H9 (cell line): ENCODE measurements at regions not wholly inside any gene's neighbourhood (a gene's known extent, or its start where the extent isn't known, plus 50 kb on each side); places are given as distances from the start of the nearest gene placed in this dataset.

ENCODE experiments used
- DNase-seq: peaks from one replicate; pipeline ENCODE4 v3.0.0-alpha.2; 2017
- H2AFZ ChIP-seq: one replicate; pipeline ENCODE4 v1.6.1; 2013; ENCODE audit warnings: mild to moderate bottlenecking, low read length, control low read depth, moderate library complexity
- H2AK5ac ChIP-seq: 2 replicates; pipeline ENCODE4 v1.6.1; 2013; ENCODE audit warnings: low read length, control low read depth, mixed read lengths; ENCODE audit not compliant: insufficient read length
- H2BK120ac ChIP-seq: one replicate; pipeline ENCODE4 v1.6.1; 2013; ENCODE audit warnings: low read depth, mild to moderate bottlenecking, low read length, control low read depth, inconsistent platforms; ENCODE audit not compliant: poor library complexity, severe bottlenecking
- H2BK12ac ChIP-seq: 2 replicates; pipeline ENCODE4 v1.6.1; 2013; ENCODE audit warnings: low read length, control low read depth, mixed read lengths, low read depth; ENCODE audit not compliant: insufficient read length
- H2BK15ac ChIP-seq: 2 replicates; pipeline ENCODE4 v1.6.1; 2013; ENCODE audit warnings: low read depth, low read length, control low read depth
- H2BK20ac ChIP-seq: one replicate; pipeline ENCODE4 v1.6.1; 2013; ENCODE audit warnings: low read depth, mild to moderate bottlenecking, low read length, control low read depth, inconsistent platforms; ENCODE audit not compliant: poor library complexity, severe bottlenecking
- H2BK5ac ChIP-seq: 2 replicates; pipeline ENCODE4 v1.6.1; 2013; ENCODE audit warnings: low read length, control low read depth, mixed read lengths; ENCODE audit not compliant: insufficient read length
- H3K14ac ChIP-seq: 2 replicates; pipeline ENCODE4 v1.6.1; 2013; ENCODE audit warnings: low read length, control low read depth; ENCODE audit not compliant: insufficient read depth
- H3K18ac ChIP-seq: 2 replicates; pipeline ENCODE4 v1.6.1; 2013; ENCODE audit warnings: low read depth, mild to moderate bottlenecking, mixed read lengths, low read length, control low read depth; ENCODE audit not compliant: insufficient read length
- H3K23ac ChIP-seq: 2 replicates; pipeline ENCODE4 v1.6.1; 2013; ENCODE audit warnings: low read length, control low read depth, mixed read lengths, low read depth; ENCODE audit not compliant: insufficient read length
- H3K23me2 ChIP-seq: 2 replicates; pipeline ENCODE4 v1.6.1; 2013; ENCODE audit warnings: low read depth, mild to moderate bottlenecking, mixed read lengths, low read length, control low read depth; ENCODE audit not compliant: insufficient read length, poor library complexity, severe bottlenecking
- H3K27ac ChIP-seq: 2 replicates; pipeline ENCODE4 v1.5.1; 2013; ENCODE audit warnings: low read length, control low read depth, mixed read lengths, low read depth; ENCODE audit not compliant: insufficient read length
- H3K27me3 ChIP-seq: 2 replicates; pipeline ENCODE4 v1.6.1; 2013; ENCODE audit warnings: low read length, control low read depth, inconsistent platforms; ENCODE audit not compliant: insufficient read depth
- H3K4ac ChIP-seq: 2 replicates; pipeline ENCODE4 v1.6.1; 2013; ENCODE audit warnings: low read depth, mild to moderate bottlenecking, control low read depth, inconsistent platforms, low read length, moderate library complexity
- H3K4me1 ChIP-seq: 2 replicates; pipeline ENCODE4 v1.6.1; 2013; ENCODE audit warnings: low read length, control low read depth, inconsistent platforms; ENCODE audit not compliant: insufficient read depth
- H3K4me2 ChIP-seq: 2 replicates; pipeline ENCODE4 v1.6.1; 2013; ENCODE audit warnings: low read length, control low read depth, mixed read lengths; ENCODE audit not compliant: insufficient read length, insufficient read depth
- H3K56ac ChIP-seq: 2 replicates; pipeline ENCODE4 v1.6.1; 2013; ENCODE audit warnings: low read depth, mild to moderate bottlenecking, mixed read lengths, low read length, control low read depth; ENCODE audit not compliant: insufficient read length
- H3K79me1 ChIP-seq: 2 replicates; pipeline ENCODE4 v1.6.1; 2013; ENCODE audit warnings: low read depth, mild to moderate bottlenecking, moderate library complexity, low read length, control low read depth, inconsistent platforms; ENCODE audit not compliant: insufficient read depth, poor library complexity, severe bottlenecking
- H3K79me2 ChIP-seq: 2 replicates; pipeline ENCODE4 v1.6.1; 2013; ENCODE audit warnings: low read length, control low read depth, inconsistent platforms; ENCODE audit not compliant: insufficient read depth
- H3K9ac ChIP-seq: 2 replicates; pipeline ENCODE4 v1.6.1; 2013; ENCODE audit warnings: low read length, control low read depth, mixed read lengths; ENCODE audit not compliant: insufficient read length; ENCODE audit errors: extremely low read depth
- H3K9me3 ChIP-seq: one replicate; pipeline ENCODE4 v1.6.1; 2013; ENCODE audit warnings: low read depth, low read length, inconsistent platforms; ENCODE audit not compliant: control insufficient read depth
- H3T11ph ChIP-seq: one replicate; pipeline ENCODE4 v1.6.1; 2013; ENCODE audit warnings: mild to moderate bottlenecking, low read length, control low read depth, inconsistent platforms
- H4K20me1 ChIP-seq: one replicate; pipeline ENCODE4 v1.6.1; 2013; ENCODE audit not compliant: control insufficient read depth, insufficient read length, insufficient read depth
- H4K5ac ChIP-seq: 2 replicates; pipeline ENCODE4 v1.6.1; 2013; ENCODE audit warnings: low read depth, mild to moderate bottlenecking, mixed read lengths, low read length, control low read depth; ENCODE audit not compliant: insufficient read length
- H4K8ac ChIP-seq: replicated peaks from 2 replicates; pipeline ENCODE4 v1.6.1; 2013; ENCODE audit warnings: low read length, control low read depth, mixed read lengths, low read depth; ENCODE audit not compliant: insufficient read length
- H4K91ac ChIP-seq: 2 replicates; pipeline ENCODE4 v1.6.1; 2013; ENCODE audit warnings: low read depth, mild to moderate bottlenecking, moderate library complexity, mixed read lengths, low read length, control low read depth; ENCODE audit not compliant: insufficient read length
- H3K27ac Mint-ChIP-seq, 3 experiments: 2 replicates in 2 of 3; 3 replicates in 1 of 3; pipeline ENCODE4 v1.8.0; 2020 to 2021; ENCODE audit warnings: mixed read lengths in 3 of 3, mild to moderate bottlenecking in 1 of 3, moderate library complexity in 1 of 3
- H3K27me3 Mint-ChIP-seq: 2 replicates; pipeline ENCODE4 v1.8.0; 2021; ENCODE audit warnings: low read depth, mild to moderate bottlenecking, moderate library complexity, mixed read lengths
- H3K36me3 Mint-ChIP-seq, 3 experiments: 2 replicates in 2 of 3; 3 replicates in 1 of 3; pipeline ENCODE4 v1.8.0; 2020 to 2021; ENCODE audit warnings: low read depth in 3 of 3, mixed read lengths in 3 of 3; ENCODE audit not compliant: insufficient read depth in 1 of 3
- H3K4me1 Mint-ChIP-seq, 2 experiments: 2 replicates each; pipeline ENCODE4 v1.8.0; 2020; ENCODE audit warnings: mixed read lengths in 2 of 2
- H3K4me3 Mint-ChIP-seq, 2 experiments: 2 replicates in 1 of 2; 3 replicates in 1 of 2; pipeline ENCODE4 v1.8.0; 2020 to 2021; ENCODE audit warnings: mild to moderate bottlenecking in 2 of 2, mixed read lengths in 2 of 2, moderate library complexity in 1 of 2
- H3K9me3 Mint-ChIP-seq, 2 experiments: 2 replicates in 1 of 2; 3 replicates in 1 of 2; pipeline ENCODE4 v1.8.0; 2020; ENCODE audit warnings: mild to moderate bottlenecking in 2 of 2, mixed read lengths in 2 of 2, moderate library complexity in 1 of 2
- CTCF ChIP-seq: fragments of 200-600 bp; sonication (generic); conservative IDR thresholded peaks from 3 replicates; pipeline ENCODE4 v1.8.0; 2021; ENCODE audit warnings: antibody characterized with exemption, mild to moderate bottlenecking
- WGBS: extraction: QIAGEN DNeasy Blood & Tissue Kit; methylation state at CpG from one replicate; pipeline ENCODE4 v1.1.7; 2013; ENCODE audit warnings: missing lambda C conversion rate, low lambda C conversion rate, mixed read lengths; ENCODE audit not compliant: insufficient read length; ENCODE audit errors: extremely low coverage; 5-methylcytosine and 5-hydroxymethylcytosine counted together

- H2BK20ac ChIP-seq = no peak overlapping the region
- no peak overlapping the region for H3K9ac ChIP-seq
- no peak overlapping the region for H4K5ac ChIP-seq
- no peak overlapping the region for H4K8ac ChIP-seq
- Mint-ChIP-seq H3K4me3 (no peak overlapping the region), H3K36me3 (no peaks in the 10 kb centered on the region), H3K9me3 (no peaks in the 10 kb centered on the region; a peak in 1 of 5 replicates), H3K27me3 (no peaks in the 10 kb centered on the region), H3K27ac (no peak overlapping the region), H3K4me1 (no peaks in the 10 kb centered on the region)
- H2BK15ac ChIP-seq = no peak overlapping the region
- H3K23ac ChIP-seq = no peak overlapping the region
- H3K18ac ChIP-seq = no peak overlapping the region
- no peak overlapping the region for H3K14ac ChIP-seq
- no peaks in the 10 kb centered on the region for H4K20me1 ChIP-seq
- no peaks in the 10 kb centered on the region for H3K79me2 ChIP-seq
- H3K4me2 ChIP-seq = no peak overlapping the region
- no peak overlapping the region for H3T11ph ChIP-seq
- H3K27me3 ChIP-seq = no peaks in the 10 kb centered on the region
- no peaks in the 10 kb centered on the region for H3K23me2 ChIP-seq
- H3K79me1 ChIP-seq = no peaks in the 10 kb centered on the region
- no CpG with 5 or more reads among the region's 1 CpG for WGBS
- H2AFZ ChIP-seq = no peak overlapping the region
- H4K91ac ChIP-seq = no peak overlapping the region
- no peaks in the 10 kb centered on the region for H3K9me3 ChIP-seq
- H3K4me1 ChIP-seq = no peaks in the 10 kb centered on the region
- TF ChIP-seq CTCF = no peak
- H2BK5ac ChIP-seq = no peak overlapping the region
- no peak overlapping the region for H2BK120ac ChIP-seq
- no peak overlapping the region for H2AK5ac ChIP-seq
- no peak overlapping the region for H3K27ac ChIP-seq
- no peak overlapping the region for H3K56ac ChIP-seq
- H2BK12ac ChIP-seq = no peak overlapping the region
- DNase-seq = no peak
- H3K4ac ChIP-seq = no peak overlapping the region
These were observed 101.9 kb downstream of the RGS21 start for GRCh38 chr1:192418552-192419285.
